GM23338 (cell line): ENCODE measurements at regions not wholly inside any gene's neighbourhood (a gene's known extent, or its start where the extent isn't known, plus 50 kb on each side); places are given as distances from the start of the nearest gene placed in this dataset.

Source experiments
- CREB1 ChIP-seq: fragments of 250-450 bp; sonication (Bioruptor Pico); IDR thresholded peaks from 2 replicates; pipeline ENCODE4 v1.5.0; 2020; ENCODE audit warnings: low read depth, mild to moderate bottlenecking, moderate library complexity
- CTCF ChIP-seq, 2 experiments: fragments of 200-600 bp in 1 of 2; sonication (generic) in 1 of 2; conservative IDR thresholded peaks; 2 replicates each; pipeline versions ENCODE4 v1.5.1 to v1.6.1; 2016 to 2017; ENCODE audit warnings: antibody characterized with exemption in 2 of 2, low read depth in 2 of 2, mild to moderate bottlenecking in 2 of 2, moderate library complexity in 1 of 2
- EZH2 ChIP-seq: fragments of 200-600 bp; sonication (generic); IDR thresholded peaks from one replicate; pipeline ENCODE4 v1.8.0; 2017; ENCODE audit warnings: antibody characterized with exemption, mild to moderate bottlenecking, low read depth; ENCODE audit not compliant: unreplicated experiment
- NANOG ChIP-seq: IDR thresholded peaks from 2 replicates; pipeline ENCODE4 v1.6.1; 2016; ENCODE audit warnings: antibody characterized with exemption, borderline replicate concordance
- REST ChIP-seq: IDR thresholded peaks from one replicate; pipeline ENCODE4 v1.6.1; 2018; ENCODE audit warnings: antibody characterized with exemption; ENCODE audit not compliant: unreplicated experiment
- ZNF114 ChIP-seq: fragments of 250-450 bp; sonication (Bioruptor Pico); IDR thresholded peaks from 2 replicates; pipeline ENCODE4 v1.5.0; 2020; ENCODE audit warnings: mild to moderate bottlenecking, moderate library complexity
- ZNF331 ChIP-seq: fragments of 250-450 bp; sonication (Bioruptor Pico); IDR thresholded peaks from 2 replicates; pipeline ENCODE4 v1.5.0; 2020; ENCODE audit warnings: low read depth, mild to moderate bottlenecking, moderate library complexity
- ZNF462 ChIP-seq: fragments of 250-450 bp; sonication (Bioruptor Pico); IDR thresholded peaks from 2 replicates; pipeline ENCODE4 v1.5.0; 2020; ENCODE audit warnings: mild to moderate bottlenecking, moderate library complexity

- no peak for TF ChIP-seq ZNF462 (CRISPR knock-in tag)
- no peak for TF ChIP-seq ZNF114 (CRISPR knock-in tag)
- TF ChIP-seq EZH2 = no peak
- no peak for TF ChIP-seq CREB1
- TF ChIP-seq REST = no peak
- no peak for TF ChIP-seq CTCF (conservative IDR thresholded peaks at IDR 0.05; ENCODE audit: low read depth in 2 of 2)
- TF ChIP-seq ZNF331 (CRISPR knock-in tag) = no peak
- no peak for TF ChIP-seq NANOG
These were observed 89.5 kb downstream of the HES1 start (continued) for GRCh38 chr3:194225418-194225812.
